ENCODE measurements at regions not wholly inside any gene's neighbourhood (a gene's known extent, or its start where the extent isn't known, plus 50 kb on each side); places are given as distances from the start of the nearest gene placed in this dataset.

GRCh38 chr12:87782838-87783237 is 246.4 kb downstream of the C12orf50 start:
- no peak for DNase-seq

GRCh38 chr12:87779858-87780498 is 249.2 kb downstream of the C12orf50 start:
- DNase-seq, result no peak

GRCh38 chr12:87779016-87779415 is 250.2 kb downstream of the C12orf50 start:
- DNase-seq, result no peak

GRCh38 chr12:87778065-87778464 is 251.1 kb downstream of the C12orf50 start:
- no peak for DNase-seq

GRCh38 chr12:87775784-87776183 is 253.4 kb downstream of the C12orf50 start:
- no peak for DNase-seq

GRCh38 chr12:87775051-87775450 is 254.2 kb downstream of the C12orf50 start:
- DNase-seq, result no peak

GRCh38 chr12:87772401-87772800 is 256.8 kb downstream of the C12orf50 start:
- DNase-seq, result no peak

GRCh38 chr12:87768501-87769287 is 260.5 kb downstream of the C12orf50 start:
- DNase-seq, result no peak

- DNase-seq, result no peak
Observed at GRCh38 chr12:87766044-87766443, 263.2 kb downstream of the C12orf50 start.

GRCh38 chr12:87760943-87761342 is 268.3 kb downstream of the C12orf50 start:
- DNase-seq, result no peak

GRCh38 chr12:87758271-87758670 is 270.9 kb downstream of the C12orf50 start:
- DNase-seq, result no peak

GRCh38 chr12:87756721-87757120 is 272.5 kb downstream of the C12orf50 start:
- no peak for DNase-seq

- no peak for DNase-seq
Observed at GRCh38 chr12:87756111-87756510, 273.1 kb downstream of the C12orf50 start.

GRCh38 chr12:87728931-87729593 is 300.1 kb downstream of the C12orf50 start:
- no peak for DNase-seq

- DNase-seq, result no peak
Observed at GRCh38 chr12:87720967-87721366, 308.2 kb downstream of the C12orf50 start.

- DNase-seq, result no peak
Observed at GRCh38 chr12:87704374-87704773, 324.8 kb downstream of the C12orf50 start.

GRCh38 chr12:87690236-87690810 is 338.9 kb downstream of the C12orf50 start:
- DNase-seq, result no peak

GRCh38 chr12:87689196-87689595 is 340.0 kb downstream of the C12orf50 start:
- no peak for DNase-seq

GRCh38 chr12:87687362-87687761 is 341.8 kb downstream of the C12orf50 start:
- no peak for DNase-seq

GRCh38 chr12:87685696-87686095 is 343.5 kb downstream of the C12orf50 start:
- DNase-seq, result no peak

- DNase-seq, result no peak
Observed at GRCh38 chr12:87679251-87679650, 349.9 kb downstream of the C12orf50 start.

GRCh38 chr12:87678453-87678852 is 350.7 kb downstream of the C12orf50 start:
- no peak for DNase-seq

GRCh38 chr12:87676731-87677130 is 352.5 kb downstream of the C12orf50 start:
- no peak for DNase-seq

GRCh38 chr12:87671757-87672156 is 357.4 kb downstream of the C12orf50 start:
- no peak for DNase-seq

Data from Kasumi-1 (cell line).